IPS-NIHi7 (cell line): ENCODE measurements at regions not wholly inside any gene's neighbourhood (a gene's known extent, or its start where the extent isn't known, plus 50 kb on each side); places are given as distances from the start of the nearest gene placed in this dataset.
"Not testable (repeated sequence)": the region's sequence is repeated elsewhere in the genome, so short reads cannot be mapped to it uniquely, and the experiment has no call there.

Source experiments
- DNase-seq: peaks from one replicate; pipeline ENCODE4 v3.0.0; 2012; ENCODE audit warnings: mixed read lengths; ENCODE audit errors: extremely low spot score

DNA sequence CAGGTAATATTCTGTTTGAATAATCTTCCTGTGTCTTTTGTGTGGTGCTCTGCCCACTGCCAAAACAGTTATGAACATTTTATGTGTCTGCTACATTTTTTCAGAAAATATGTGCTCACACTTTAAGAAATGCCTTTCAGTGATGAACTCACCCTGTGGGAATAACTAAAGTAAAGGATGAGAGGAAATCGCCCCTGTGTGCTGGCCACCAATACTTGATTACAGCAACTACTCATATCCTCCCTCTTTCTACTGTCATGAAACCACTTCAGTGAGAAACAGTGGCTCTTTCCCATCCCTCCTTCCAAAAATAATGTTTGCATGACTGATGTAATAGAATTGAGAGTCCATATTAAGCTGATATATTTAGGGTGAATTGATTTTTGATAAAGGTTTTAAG is 900.9 kb downstream of the RAB28 start:
- DNase-seq = no peak

- DNase-seq = no peak
Measured at GRCh38 chr4:12580787-12581186, 903.4 kb downstream of the RAB28 start.

DNA sequence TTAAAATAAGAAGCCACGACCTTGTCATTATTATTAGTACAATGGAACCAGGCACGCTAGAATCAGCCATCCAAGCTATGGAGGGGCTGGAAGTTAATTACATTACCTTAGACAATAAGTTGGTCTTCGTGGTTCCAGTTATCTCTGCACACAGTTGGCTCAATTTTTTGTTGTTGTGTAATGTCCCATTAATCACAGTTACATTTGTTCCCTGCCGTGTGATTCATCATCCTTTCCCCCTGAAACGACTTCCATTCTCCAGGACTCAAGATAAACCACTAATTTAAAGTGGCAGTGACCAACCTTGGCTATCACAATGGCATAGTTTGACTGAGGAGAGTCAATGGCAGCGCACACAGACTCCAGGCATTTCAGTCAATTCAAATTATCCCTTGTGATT is 905.0 kb downstream of the RAB28 start:
- DNase-seq = no peak

DNA sequence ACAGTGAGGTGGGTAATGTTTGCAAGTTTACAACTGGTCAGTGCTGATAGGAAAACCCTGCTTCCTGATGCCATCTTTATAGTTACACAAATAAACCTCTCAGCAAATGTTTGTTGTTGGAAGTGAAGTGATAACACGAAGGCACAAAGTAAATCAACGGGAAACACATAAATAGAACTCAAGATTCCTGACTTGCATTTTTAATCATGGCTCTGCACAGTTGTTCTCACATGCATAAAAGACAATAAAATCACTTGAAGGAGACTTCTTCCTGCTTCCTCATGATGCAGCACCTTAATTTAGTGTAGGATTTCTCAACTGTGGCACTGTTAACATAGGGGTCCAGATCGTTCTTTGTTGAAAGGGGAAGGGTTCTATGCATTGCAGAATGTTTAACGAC is 907.7 kb downstream of the RAB28 start:
- no peak for DNase-seq

GRCh38 chr4:12573716-12574115 is 910.4 kb downstream of the RAB28 start:
- no peak for DNase-seq

GRCh38 chr4:12562476-12563140 is 921.5 kb downstream of the RAB28 start:
- no peak for DNase-seq

DNA sequence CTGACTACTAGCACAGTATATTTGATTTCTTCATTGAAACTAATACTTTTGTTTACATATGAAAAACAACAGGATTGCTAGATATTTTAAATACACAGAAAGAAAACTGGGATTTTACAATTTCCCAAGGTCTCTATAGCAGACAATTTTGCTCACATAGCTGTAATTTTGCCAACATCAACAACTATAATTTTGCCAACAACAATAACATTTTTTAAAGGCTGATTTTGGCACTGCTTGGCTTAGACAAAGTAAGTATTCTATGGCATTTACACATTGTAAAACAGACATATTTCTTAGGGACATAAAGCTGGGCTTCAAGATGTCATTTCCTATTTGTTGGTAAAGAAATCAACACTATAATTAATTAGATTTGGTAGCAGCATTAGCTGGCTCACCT is 922.1 kb downstream of the RAB28 start:
- no peak for DNase-seq

- DNase-seq = no peak
Measured at GRCh38 chr4:12555011-12555410, 929.1 kb downstream of the RAB28 start.

DNA sequence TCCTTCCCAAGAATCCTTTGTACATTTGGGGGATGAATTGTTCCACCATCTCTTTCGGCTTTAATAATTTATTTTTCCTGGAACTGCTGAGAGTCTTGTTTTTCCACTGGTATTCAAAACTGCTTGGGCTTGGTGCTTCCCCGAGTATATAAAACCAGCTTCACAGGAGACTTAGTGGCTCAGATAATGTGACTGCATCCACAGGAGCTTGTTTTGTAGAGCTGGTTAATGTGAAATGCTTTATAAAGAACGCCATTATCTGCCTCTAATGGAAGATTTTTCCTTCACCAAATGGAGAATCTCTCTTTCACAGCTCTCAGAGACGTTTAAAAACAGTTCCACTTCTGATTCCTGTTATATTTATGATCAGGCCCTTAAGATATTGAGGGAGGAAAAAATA is 935.5 kb downstream of the RAB28 start:
- DNase-seq = no peak

GRCh38 chr4:12545812-12546211 is 938.3 kb downstream of the RAB28 start:
- DNase-seq = no peak

- no peak for DNase-seq
Measured at GRCh38 chr4:12538162-12538561, 946.0 kb downstream of the RAB28 start.

GRCh38 chr4:12534684-12535083 is 949.5 kb downstream of the RAB28 start:
- no peak for DNase-seq

DNA sequence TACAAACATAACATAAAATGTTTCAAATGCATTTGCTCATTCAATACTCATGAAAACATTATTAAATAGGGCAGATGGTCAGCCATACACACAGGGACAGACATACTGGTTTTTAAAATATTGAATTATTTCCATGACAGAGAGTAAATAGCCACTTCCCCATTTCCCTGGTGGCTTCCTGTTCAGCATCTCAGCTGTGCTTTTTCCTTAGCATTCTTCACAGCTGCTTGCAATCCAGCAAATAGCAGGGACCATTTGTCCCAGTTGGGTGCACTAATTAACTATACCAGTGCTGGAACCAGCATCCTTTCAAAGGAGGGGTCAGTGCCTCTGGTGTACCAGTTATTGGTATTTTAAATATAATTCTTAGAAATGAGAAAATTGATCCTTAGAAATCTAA is 964.7 kb downstream of the RAB28 start:
- DNase-seq = no peak

- DNase-seq = no peak
Measured at GRCh38 chr4:12507868-12508481, 976.2 kb downstream of the RAB28 start.

GRCh38 chr4:12500409-12500808 is 983.7 kb downstream of the RAB28 start:
- DNase-seq = no peak

- no peak for DNase-seq
Measured at GRCh38 chr4:12499693-12500092, 984.4 kb downstream of the RAB28 start.

DNA sequence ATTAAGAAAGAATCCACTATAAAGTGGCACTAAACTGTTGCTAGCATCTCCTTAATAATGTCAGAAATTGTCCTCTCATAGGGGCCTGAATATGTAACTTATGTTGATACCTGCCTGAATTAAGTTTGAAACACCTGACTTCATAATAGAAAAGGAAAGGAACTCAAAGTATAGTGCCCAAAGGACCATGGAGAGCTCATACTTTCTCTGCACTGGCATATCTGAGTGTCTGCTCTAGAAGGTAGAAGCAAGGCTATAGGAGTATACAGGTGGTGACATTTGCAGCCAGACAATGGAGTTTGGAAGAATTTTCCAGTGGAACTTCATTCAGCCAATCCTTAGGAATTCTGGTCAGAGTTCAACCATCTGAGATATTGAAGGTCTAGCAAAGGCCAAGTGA is 988.9 kb downstream of the RAB28 start:
- DNase-seq = no peak

GRCh38 chr4:12492730-12493393 is 991.3 kb downstream of the RAB28 start:
- no peak for DNase-seq

DNA sequence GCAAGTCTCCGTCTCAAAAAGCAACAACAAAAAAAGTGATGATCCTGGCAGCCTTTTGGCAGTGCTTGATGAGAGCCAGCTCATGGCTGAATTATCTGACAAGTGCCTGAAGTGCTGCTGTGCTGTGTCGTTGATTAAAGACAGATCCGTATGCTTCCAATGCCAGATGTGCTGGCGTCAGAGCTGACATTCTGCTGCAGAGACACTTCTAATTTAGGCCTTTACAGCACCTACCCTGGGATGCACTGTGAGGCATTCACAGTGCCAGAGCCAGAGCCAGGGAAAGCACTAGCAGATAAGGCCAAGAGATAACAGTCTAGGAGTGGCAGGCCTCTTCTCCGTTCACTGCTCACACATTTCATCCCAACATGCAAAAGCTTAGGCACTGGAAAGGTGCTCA is 995.5 kb downstream of the RAB28 start:
- DNase-seq = no peak

GRCh38 chr4:12487000-12487399 is 997.1 kb downstream of the RAB28 start:
- DNase-seq = no peak

DNA sequence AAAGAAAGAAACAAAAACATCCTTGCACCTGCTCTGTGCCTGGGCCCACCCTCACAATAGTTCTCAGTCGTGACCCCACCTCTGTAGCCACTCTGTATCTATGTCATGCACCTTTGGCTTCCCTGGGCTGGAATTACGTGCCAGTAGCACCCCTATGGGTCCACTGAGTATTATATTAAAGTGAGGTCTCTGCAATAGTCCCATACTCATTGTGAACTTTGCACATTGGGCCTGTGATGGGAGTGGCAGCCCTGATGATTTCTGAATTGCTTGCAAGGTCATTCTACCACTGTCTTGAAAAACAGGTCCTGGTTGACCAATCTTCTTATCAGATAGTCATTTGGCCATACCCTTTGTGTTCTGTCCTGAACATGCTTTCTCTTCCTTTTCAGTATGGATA is 1012.1 kb downstream of the RAB28 start:
- DNase-seq = no peak

- no peak for DNase-seq
Measured at GRCh38 chr4:12471193-12471592, 1012.9 kb downstream of the RAB28 start.

DNA sequence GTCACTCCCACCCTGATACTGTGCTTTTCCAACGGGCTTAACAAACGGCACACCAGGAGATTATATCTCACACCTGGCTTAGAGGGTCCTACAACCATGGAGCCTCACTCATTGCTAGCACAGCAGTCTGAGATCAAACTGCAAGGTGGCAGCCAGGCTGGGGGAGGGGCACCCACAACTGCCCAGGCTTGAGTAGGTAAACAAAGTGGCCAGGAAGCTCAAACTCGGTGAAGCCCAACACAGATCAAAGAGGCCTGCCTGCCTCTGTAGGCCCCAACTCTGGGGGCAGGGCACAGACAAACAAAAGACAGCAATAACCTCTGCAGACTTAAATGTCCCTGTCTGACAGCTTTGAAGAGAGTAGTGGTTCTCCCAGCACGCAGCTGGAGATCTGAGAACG is 1022.6 kb downstream of the RAB28 start:
- DNase-seq = not testable (repeated sequence)
